HUES48 (cell line): ENCODE measurements at regions not wholly inside any gene's neighbourhood (a gene's known extent, or its start where the extent isn't known, plus 50 kb on each side); places are given as distances from the start of the nearest gene placed in this dataset.
"Not testable (repeated sequence)": the region's sequence is repeated elsewhere in the genome, so short reads cannot be mapped to it uniquely, and the experiment has no call there.

ENCODE experiments used
- H3K27ac ChIP-seq: one replicate; pipeline ENCODE4 v1.7.0; 2013; ENCODE audit warnings: low read depth, low read length, inconsistent platforms
- H3K27me3 ChIP-seq: 2 replicates; pipeline ENCODE4 v1.6.1; 2013; ENCODE audit warnings: mild to moderate bottlenecking, low read length; ENCODE audit not compliant: control insufficient read depth, insufficient read depth
- H3K36me3 ChIP-seq: 2 replicates; pipeline ENCODE4 v1.6.1; 2013; ENCODE audit warnings: low read length; ENCODE audit not compliant: control insufficient read depth, insufficient read depth
- H3K4me1 ChIP-seq: 2 replicates; pipeline ENCODE4 v1.6.1; 2013; ENCODE audit warnings: mild to moderate bottlenecking, low read length; ENCODE audit not compliant: control insufficient read depth, insufficient read depth
- H3K4me3 ChIP-seq: 2 replicates; pipeline ENCODE4 v1.5.1; 2013; ENCODE audit warnings: mild to moderate bottlenecking, low read depth, low read length
- H3K9ac ChIP-seq: 2 replicates; pipeline ENCODE4 v1.6.1; 2013; ENCODE audit warnings: mild to moderate bottlenecking, low read depth, low read length, moderate library complexity
- H3K9me3 ChIP-seq: 2 replicates; pipeline ENCODE4 v1.6.1; 2013; ENCODE audit warnings: low read length; ENCODE audit not compliant: control insufficient read depth, insufficient read depth

DNA sequence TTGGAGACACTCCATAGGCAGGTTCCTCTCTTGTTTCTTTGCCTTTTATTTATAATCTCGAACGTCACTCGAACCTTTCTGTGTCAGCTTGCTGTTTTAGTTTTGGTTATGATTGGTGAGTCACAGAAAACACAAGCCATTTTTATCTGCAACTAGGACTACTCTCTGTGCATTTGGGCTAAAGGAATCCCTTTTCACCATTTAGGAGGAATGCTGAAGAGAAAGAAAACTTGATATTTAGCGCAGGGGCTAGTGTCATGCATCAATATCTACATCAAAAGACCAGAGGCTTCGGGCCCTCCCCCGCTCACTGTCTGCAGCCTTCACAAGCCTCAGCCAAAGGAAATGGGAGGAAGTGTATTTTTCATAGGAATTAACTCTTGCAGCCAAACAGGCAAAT is 507.8 kb upstream of the CITED2 start:
- H3K36me3 ChIP-seq = no peaks in the 10 kb centered on the region
- H3K4me3 ChIP-seq = 0 out of 2 replicates have a peak overlapping the region, but pooled peaks have one; percentile 8
- peak overlapping the region; percentile 59 for H3K27ac ChIP-seq
- H3K27me3 ChIP-seq = no peaks in the 10 kb centered on the region
- H3K4me1 ChIP-seq = peaks cover 57% of the 10 kb centered on the region
- no peak overlapping the region for H3K9ac ChIP-seq
- no peaks in the 10 kb centered on the region for H3K9me3 ChIP-seq

DNA sequence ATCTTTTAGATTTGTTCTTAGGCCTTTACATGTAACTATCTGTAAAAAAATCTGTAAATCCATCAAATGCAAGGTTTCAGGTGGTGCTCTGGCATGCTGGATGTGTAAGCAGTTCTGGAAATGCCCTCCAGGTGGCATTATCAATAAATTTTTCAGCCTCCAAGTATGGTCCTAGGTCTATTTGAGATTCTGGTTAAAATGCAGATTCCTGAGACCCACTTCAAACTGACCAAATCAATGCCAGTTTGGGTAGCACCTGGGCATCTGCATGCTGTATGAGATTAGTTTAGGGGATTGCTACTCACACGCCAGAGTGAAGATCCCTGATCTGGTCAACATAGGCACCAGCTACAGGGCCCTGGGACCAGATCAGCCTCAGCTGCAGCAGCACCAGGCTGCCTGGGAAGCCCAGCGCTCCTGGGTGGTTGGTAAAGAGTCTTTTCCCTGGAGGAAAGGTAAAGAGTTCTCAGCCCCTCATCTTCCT is 507.3 kb upstream of the CITED2 start:
- H3K27ac ChIP-seq = peak overlapping the region; percentile 59
- peaks cover 53% of the 10 kb centered on the region for H3K4me1 ChIP-seq
- 0 out of 2 replicates have a peak overlapping the region, but pooled peaks have one; percentile 8 for H3K4me3 ChIP-seq

GRCh38 chr6:139881236-139881635 is 506.8 kb upstream of the CITED2 start:
- Histone ChIP-seq H3K4me3 (no peak overlapping the region), H3K27ac (no peak overlapping the region), H3K27me3 (no peaks in the 10 kb centered on the region), H3K9me3 (no peaks in the 10 kb centered on the region), H3K4me1 (peaks cover 48% of the 10 kb centered on the region), H3K36me3 (no peaks in the 10 kb centered on the region), H3K9ac (no peak overlapping the region)

More for the DNA sequence above, 507.3 kb upstream of the CITED2 start:
- Histone ChIP-seq H3K27me3 (no peaks in the 10 kb centered on the region), H3K9ac (no peak overlapping the region), H3K9me3 (no peaks in the 10 kb centered on the region), H3K36me3 (no peaks in the 10 kb centered on the region)

DNA sequence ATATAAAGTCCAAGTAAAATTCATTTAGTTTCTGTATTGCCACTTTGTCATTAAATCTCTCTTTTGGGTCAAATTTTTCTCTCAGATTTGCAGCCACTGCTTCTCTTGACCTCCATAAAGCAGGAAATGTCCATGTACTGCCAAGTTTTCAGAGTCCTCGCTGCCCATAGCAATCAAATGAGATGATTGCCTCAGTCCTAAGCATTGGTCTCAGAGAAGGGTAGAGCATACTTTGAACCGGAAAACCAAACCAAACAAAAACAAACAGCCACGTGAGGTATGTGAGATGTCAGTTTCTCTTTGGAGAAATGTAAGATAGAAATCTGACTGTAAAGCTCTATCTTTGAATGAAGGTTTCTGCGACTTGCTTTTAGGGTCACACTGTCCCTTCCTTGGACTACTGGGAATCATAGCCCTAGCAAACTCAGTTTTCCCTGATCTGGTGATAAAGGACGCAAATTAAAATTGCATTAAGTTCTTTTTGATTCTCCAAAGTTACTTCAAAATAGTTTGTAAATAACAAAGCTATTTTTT is 505.4 kb upstream of the CITED2 start:
- no peaks in the 10 kb centered on the region for H3K9me3 ChIP-seq
- no peak overlapping the region for H3K27ac ChIP-seq
- H3K27me3 ChIP-seq = no peaks in the 10 kb centered on the region
- no peak overlapping the region for H3K4me3 ChIP-seq
- peaks cover 39% of the 10 kb centered on the region for H3K4me1 ChIP-seq
- no peak overlapping the region for H3K9ac ChIP-seq
- H3K36me3 ChIP-seq = no peaks in the 10 kb centered on the region

DNA sequence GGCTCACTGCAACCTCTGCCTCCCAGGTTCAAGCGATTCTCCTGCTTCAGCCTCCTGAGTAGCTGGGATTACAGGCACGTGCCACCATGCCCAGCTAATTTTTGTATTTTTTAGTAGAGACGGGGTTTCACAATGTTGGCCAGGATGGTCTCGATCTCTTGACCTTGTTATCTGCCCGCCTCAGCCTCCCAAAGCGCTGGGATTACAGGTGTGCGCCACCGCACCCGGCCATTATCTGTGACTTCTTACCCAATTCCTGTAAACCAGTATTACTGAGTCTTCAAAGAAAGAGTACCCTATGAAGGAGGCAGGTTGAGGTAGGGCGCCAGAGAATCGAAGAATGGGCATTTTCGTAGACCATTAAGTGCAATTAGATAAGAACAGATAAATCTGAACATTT is 504.8 kb upstream of the CITED2 start:
- H3K27ac ChIP-seq, H3K9me3 ChIP-seq, H3K27me3 ChIP-seq, H3K4me3 ChIP-seq, H3K36me3 ChIP-seq, H3K9ac ChIP-seq: not testable (repeated sequence)
- peaks cover 33% of the 10 kb centered on the region for H3K4me1 ChIP-seq

DNA sequence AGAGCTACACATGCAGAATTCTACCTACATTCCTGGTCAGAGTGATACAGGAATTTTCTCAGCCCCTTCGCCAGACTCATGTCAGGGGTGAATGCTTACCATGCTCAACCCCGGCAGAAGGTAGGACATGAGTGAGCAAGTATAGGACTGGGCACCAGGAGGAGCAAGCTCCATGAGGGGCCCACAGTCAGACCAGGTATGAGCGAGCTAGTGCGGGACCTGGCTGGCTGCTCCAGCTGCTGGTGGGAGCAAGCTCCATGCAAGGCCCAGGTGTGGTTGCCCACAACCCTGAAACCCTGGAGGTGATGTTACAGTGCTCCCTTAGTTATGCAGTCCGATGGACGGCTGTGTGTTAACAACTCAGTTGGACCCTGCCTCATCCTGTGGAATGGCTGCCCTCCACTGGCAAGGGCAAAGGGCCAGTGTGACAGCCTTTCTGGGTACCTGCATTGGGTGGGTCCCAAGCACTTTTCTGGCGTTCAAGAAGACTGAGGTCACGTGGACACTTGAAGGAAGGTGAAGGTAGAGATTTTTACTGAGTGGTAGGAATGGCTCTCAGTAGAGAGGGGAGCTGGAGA is 503.5 kb upstream of the CITED2 start:
- Histone ChIP-seq H3K4me1 (peaks cover 20% of the 10 kb centered on the region), H3K27ac (no peak overlapping the region), H3K36me3 (no peaks in the 10 kb centered on the region), H3K27me3 (no peaks in the 10 kb centered on the region), H3K9ac (no peak overlapping the region), H3K4me3 (no peak overlapping the region), H3K9me3 (no peaks in the 10 kb centered on the region)

- H3K27ac ChIP-seq = no peak overlapping the region
- no peaks in the 10 kb centered on the region for H3K36me3 ChIP-seq
These were observed 498.2 kb upstream of the CITED2 start for GRCh38 chr6:139872665-139873064.

DNA sequence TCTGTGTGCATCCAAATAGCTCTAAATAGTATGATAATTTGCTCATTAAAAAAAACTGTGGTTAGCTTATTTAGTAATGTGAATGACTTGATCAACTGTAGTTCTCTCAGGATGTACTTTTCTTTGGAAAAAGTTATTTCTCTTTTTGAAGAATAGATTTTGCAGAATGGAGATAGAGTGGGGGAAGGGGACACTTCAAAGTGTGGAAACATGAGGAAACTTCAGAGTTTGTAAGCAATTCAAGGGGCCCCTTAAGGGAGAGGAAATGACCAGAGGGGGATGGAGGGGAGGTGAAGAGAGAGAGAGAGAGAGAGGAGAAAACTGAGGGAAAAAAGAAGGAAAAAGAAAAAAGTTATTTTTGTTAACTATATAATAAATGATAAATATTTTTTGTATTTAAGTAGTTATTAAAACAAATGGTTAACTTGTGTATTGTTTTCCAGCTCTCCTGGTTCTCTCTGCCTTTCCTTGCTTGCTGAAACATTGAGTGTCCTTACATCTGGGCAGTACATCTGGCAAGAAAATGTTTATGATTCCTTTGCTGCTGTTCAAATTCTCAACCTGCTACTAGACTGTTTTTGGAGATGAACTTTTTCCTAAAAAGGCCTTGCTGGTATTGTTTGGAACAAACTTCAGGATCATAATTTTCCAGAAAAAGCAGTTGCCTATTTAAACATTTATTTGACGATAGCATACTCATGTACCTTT is 497.5 kb upstream of the CITED2 start:
- no peaks in the 10 kb centered on the region for H3K36me3 ChIP-seq
- H3K27ac ChIP-seq = no peak overlapping the region
- H3K9me3 ChIP-seq = no peaks in the 10 kb centered on the region
- no peaks in the 10 kb centered on the region for H3K27me3 ChIP-seq
- H3K4me3 ChIP-seq = no peak overlapping the region
- no peak overlapping the region for H3K9ac ChIP-seq
- H3K4me1 ChIP-seq = no peaks in the 10 kb centered on the region

More at GRCh38 chr6:139872665-139873064, 498.2 kb upstream of the CITED2 start:
- Histone ChIP-seq H3K4me1 (no peaks in the 10 kb centered on the region), H3K27me3 (no peaks in the 10 kb centered on the region), H3K4me3 (no peak overlapping the region), H3K9me3 (no peaks in the 10 kb centered on the region), H3K9ac (no peak overlapping the region)

- Histone ChIP-seq H3K36me3 (no peaks in the 10 kb centered on the region), H3K27me3 (no peaks in the 10 kb centered on the region), H3K9me3 (no peaks in the 10 kb centered on the region), H3K9ac (no peak overlapping the region), H3K27ac (no peak overlapping the region), H3K4me1 (no peaks in the 10 kb centered on the region), H3K4me3 (no peak overlapping the region)
These were observed 496.8 kb upstream of the CITED2 start for GRCh38 chr6:139871165-139871710.

DNA sequence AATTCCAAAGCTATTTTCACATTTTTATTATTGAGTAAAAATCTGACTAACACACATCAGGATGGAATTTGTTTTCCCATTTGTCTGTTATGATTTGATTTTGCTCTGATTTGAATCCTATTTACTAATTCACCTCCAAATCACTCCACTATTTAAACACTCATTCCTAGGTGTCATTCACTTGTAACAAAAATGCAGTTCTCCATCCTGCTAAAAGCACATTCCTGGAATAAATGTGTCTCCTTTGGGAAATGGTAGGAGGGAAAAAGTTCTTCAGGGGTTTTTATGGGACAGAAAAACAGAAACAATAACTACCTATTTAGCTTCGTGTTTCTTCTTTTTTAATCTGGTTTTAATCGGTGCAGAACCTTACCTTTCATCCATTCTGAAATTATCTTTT is 494.1 kb upstream of the CITED2 start:
- Histone ChIP-seq H3K27ac (no peak overlapping the region), H3K4me3 (no peak overlapping the region), H3K36me3 (no peaks in the 10 kb centered on the region), H3K9me3 (no peaks in the 10 kb centered on the region), H3K9ac (no peak overlapping the region), H3K4me1 (no peaks in the 10 kb centered on the region), H3K27me3 (no peaks in the 10 kb centered on the region)

GRCh38 chr6:139863964-139864363 is 489.5 kb upstream of the CITED2 start:
- Histone ChIP-seq H3K4me1 (no peaks in the 10 kb centered on the region), H3K27ac (no peak overlapping the region), H3K36me3 (no peaks in the 10 kb centered on the region), H3K9ac (no peak overlapping the region), H3K9me3 (no peaks in the 10 kb centered on the region), H3K4me3 (no peak overlapping the region), H3K27me3 (no peaks in the 10 kb centered on the region)
